SU-DHL-6 (cell line): ENCODE measurements at regions not wholly inside any gene's neighbourhood (a gene's known extent, or its start where the extent isn't known, plus 50 kb on each side); places are given as distances from the start of the nearest gene placed in this dataset.

Source experiments
- H2AFZ ChIP-seq: fragments of 200-600 bp; sonication (generic); 2 replicates; pipeline ENCODE4 v1.6.1; 2014; ENCODE audit warnings: low read depth, mild to moderate bottlenecking, moderate library complexity, mixed read lengths, antibody characterized with exemption, low read length; ENCODE audit not compliant: severe bottlenecking
- H3F3A ChIP-seq: fragments of 200-600 bp; shearing (Covaris generic); 2 replicates; pipeline ENCODE4 v1.6.0; 2016; ENCODE audit warnings: antibody characterized with exemption, mild to moderate bottlenecking; ENCODE audit not compliant: insufficient read depth
- H3K27ac ChIP-seq: fragments of 200-600 bp; sonication (generic); 2 replicates; pipeline ENCODE4 v1.5.1; 2016; ENCODE audit warnings: low read depth, mild to moderate bottlenecking, low read length, moderate library complexity, mixed read lengths
- H3K27me3 ChIP-seq: fragments of 200-600 bp; sonication (generic), shearing (Covaris generic); 2 replicates; pipeline ENCODE4 v1.6.0; 2014; ENCODE audit warnings: mild to moderate bottlenecking, low read length
- H3K36me3 ChIP-seq: fragments of 200-600 bp; sonication (generic); 2 replicates; pipeline ENCODE4 v1.6.1; 2014; ENCODE audit warnings: mild to moderate bottlenecking, low read length, mixed read lengths
- H3K4me2 ChIP-seq: fragments of 300-600, 200-600 bp; shearing (Covaris generic), sonication (generic); 2 replicates; pipeline ENCODE4 v1.6.0; 2014; ENCODE audit warnings: low read length, low read depth, mild to moderate bottlenecking; ENCODE audit not compliant: poor library complexity, severe bottlenecking
- H3K4me3 ChIP-seq: fragments of 200-600 bp; sonication (generic); 2 replicates; pipeline ENCODE4 v1.5.1; 2014; ENCODE audit warnings: antibody characterized with exemption, low read length, mild to moderate bottlenecking, mixed read lengths; ENCODE audit not compliant: insufficient read depth, poor library complexity, severe bottlenecking
- H3K79me2 ChIP-seq: fragments of 200-600 bp; sonication (generic); 2 replicates; pipeline ENCODE4 v1.6.1; 2014; ENCODE audit warnings: mild to moderate bottlenecking, low read length, moderate library complexity; ENCODE audit not compliant: insufficient read depth
- H3K9ac ChIP-seq: fragments of 200-600 bp; sonication (generic); 2 replicates; pipeline ENCODE4 v1.7.0; 2014; ENCODE audit warnings: mild to moderate bottlenecking, low read length
- H3K9me2 ChIP-seq: fragments of 200-600 bp; sonication (generic); replicated peaks from 2 replicates; pipeline ENCODE4 v1.6.1; 2014; ENCODE audit warnings: low read length; ENCODE audit not compliant: insufficient read depth
- H3K9me3 ChIP-seq: fragments of 200-600 bp; sonication (generic); 2 replicates; pipeline ENCODE4 v1.6.1; 2014; ENCODE audit warnings: low read length, mixed read lengths; ENCODE audit not compliant: insufficient read depth
- H4K20me1 ChIP-seq: fragments of 200-600 bp; sonication (generic); 2 replicates; pipeline ENCODE4 v1.6.1; 2014; ENCODE audit warnings: low read depth, mild to moderate bottlenecking, antibody characterized with exemption, low read length, moderate library complexity, mixed read lengths
- EZH2phosphoT487 ChIP-seq: fragments of 200-600 bp; sonication (generic), shearing (Covaris generic); conservative IDR thresholded peaks from 2 replicates; pipeline ENCODE4 v1.6.1; 2018; ENCODE audit warnings: mild to moderate bottlenecking, antibody characterized with exemption, low read length, moderate library complexity, mixed read lengths
- TF ChIP-seq, protein P1 (sequence below): fragments of 200-600 bp; sonication (generic); IDR thresholded peaks from one replicate; pipeline ENCODE4 v1.5.1; 2017; ENCODE audit warnings: antibody characterized with exemption, mild to moderate bottlenecking, low read length, moderate library complexity; ENCODE audit not compliant: insufficient read depth, poor library complexity, severe bottlenecking

DNA sequence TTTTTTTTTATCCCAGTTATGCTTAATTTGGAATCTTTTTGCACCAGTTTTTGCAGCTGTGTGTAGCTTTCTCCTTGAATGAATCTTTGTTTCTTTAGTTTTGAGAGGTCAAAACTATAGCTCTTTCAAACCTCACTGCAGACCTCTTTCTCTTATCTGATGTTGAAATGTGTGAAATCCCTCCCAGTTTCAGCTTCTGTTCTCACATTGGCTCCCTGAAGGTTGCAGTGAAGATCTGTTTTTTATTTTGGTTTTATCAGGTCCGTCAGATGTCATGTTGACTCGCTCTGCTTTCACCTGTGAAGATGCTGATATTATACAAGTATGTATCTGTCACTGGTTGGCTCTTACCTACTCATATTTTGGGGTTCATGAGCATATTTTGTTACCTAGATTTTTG, 372.0 kb downstream of the RFC3 start:
- no peak overlapping the region for H3K4me3 ChIP-seq
- H4K20me1 ChIP-seq, result no peaks in the 10 kb centered on the region
- H3K9me3 ChIP-seq, result no peaks in the 10 kb centered on the region
- no peaks in the 10 kb centered on the region for H3K9me2 ChIP-seq
- H3K79me2 ChIP-seq, result no peaks in the 10 kb centered on the region
- no peak overlapping the region for H3K9ac ChIP-seq
- no peak overlapping the region for H2AFZ ChIP-seq
- H3K27me3 ChIP-seq, result no peaks in the 10 kb centered on the region
- TF ChIP-seq EZH2phosphoT487, result no peak
- TF ChIP-seq, protein P1, sequence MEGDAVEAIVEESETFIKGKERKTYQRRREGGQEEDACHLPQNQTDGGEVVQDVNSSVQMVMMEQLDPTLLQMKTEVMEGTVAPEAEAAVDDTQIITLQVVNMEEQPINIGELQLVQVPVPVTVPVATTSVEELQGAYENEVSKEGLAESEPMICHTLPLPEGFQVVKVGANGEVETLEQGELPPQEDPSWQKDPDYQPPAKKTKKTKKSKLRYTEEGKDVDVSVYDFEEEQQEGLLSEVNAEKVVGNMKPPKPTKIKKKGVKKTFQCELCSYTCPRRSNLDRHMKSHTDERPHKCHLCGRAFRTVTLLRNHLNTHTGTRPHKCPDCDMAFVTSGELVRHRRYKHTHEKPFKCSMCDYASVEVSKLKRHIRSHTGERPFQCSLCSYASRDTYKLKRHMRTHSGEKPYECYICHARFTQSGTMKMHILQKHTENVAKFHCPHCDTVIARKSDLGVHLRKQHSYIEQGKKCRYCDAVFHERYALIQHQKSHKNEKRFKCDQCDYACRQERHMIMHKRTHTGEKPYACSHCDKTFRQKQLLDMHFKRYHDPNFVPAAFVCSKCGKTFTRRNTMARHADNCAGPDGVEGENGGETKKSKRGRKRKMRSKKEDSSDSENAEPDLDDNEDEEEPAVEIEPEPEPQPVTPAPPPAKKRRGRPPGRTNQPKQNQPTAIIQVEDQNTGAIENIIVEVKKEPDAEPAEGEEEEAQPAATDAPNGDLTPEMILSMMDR, result no peak
- no peak overlapping the region for H3K27ac ChIP-seq
- no peaks in the 10 kb centered on the region for H3F3A ChIP-seq
- no peaks in the 10 kb centered on the region for H3K36me3 ChIP-seq
- no peak overlapping the region for H3K4me2 ChIP-seq

DNA sequence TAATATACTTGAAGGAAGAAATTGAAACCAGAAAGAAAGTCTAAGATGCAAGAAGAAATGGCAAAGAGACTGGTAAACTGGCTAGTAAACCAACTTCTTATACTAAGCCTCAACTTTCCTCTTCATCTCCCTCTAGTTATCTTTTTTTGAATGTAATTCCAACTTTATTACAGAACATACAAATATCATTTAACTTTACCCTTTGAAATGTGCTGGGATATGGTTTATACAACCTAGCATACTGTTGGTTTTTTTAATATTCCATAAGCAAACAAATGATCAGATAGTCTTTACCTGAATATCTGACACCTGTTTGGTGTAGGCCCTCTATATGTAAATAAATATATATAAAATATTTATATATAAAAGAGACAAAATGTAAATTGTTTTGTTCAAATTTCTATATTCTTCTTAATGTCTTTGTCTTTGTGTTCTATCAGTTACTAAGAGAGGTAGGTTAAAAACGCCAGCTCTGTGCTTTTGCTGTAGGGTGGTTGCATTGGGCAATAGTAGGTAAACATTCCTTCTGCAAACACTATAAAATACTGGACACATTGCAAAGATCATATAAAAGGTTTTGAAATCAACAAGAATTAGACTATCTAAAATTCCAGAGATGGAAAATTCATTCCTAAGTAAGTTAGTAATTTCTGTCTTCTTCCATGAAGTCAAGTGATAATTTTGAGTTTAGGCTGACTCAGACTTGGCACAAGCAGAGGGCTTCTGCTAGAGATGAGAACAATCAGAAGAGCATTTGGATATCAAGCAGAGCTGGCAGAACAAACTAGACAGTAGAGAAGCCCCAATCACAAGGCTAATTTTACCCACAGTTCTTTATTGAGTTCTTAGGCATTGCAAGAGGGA, 383.3 kb downstream of the RFC3 start:
- Histone ChIP-seq H3K36me3 (no peaks in the 10 kb centered on the region), H3F3A (no peaks in the 10 kb centered on the region)
- TF ChIP-seq EZH2phosphoT487, result no peak
- TF ChIP-seq, protein P1, result no peak

DNA sequence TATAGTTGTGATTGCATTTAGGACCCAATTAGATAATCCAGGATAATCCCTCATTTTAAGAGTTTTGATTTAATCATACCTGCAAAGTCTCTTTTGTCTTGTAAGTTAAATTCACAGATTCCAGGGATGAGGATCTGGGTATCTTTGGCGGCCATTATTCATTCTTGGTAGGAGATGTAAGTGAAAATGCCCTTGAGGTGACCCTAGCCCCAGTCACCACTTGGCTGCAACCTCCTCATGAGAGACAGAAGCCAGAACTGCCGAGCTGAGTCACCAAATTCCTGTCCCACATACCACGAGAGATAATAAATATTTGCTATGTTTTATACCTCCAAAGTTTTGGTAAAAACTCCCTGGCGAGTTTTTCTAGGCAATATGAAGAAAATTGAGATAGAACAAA, 389.4 kb downstream of the RFC3 start:
- Histone ChIP-seq H3K9me2 (no peaks in the 10 kb centered on the region), H3K79me2 (no peaks in the 10 kb centered on the region), H3K27me3 (no peaks in the 10 kb centered on the region), H3K36me3 (no peaks in the 10 kb centered on the region), H3K4me3 (no peak overlapping the region), H2AFZ (no peak overlapping the region), H3K27ac (no peak overlapping the region), H3F3A (no peaks in the 10 kb centered on the region), H3K9ac (no peak overlapping the region), H3K4me2 (no peak overlapping the region), H4K20me1 (no peaks in the 10 kb centered on the region), H3K9me3 (no peaks in the 10 kb centered on the region)
- TF ChIP-seq, protein P1, result no peak
- TF ChIP-seq EZH2phosphoT487, result no peak

More for the DNA sequence above, 383.3 kb downstream of the RFC3 start:
- H3K9ac ChIP-seq, result no peak overlapping the region
- no peak overlapping the region for H3K4me2 ChIP-seq
- no peaks in the 10 kb centered on the region for H3K9me2 ChIP-seq
- no peaks in the 10 kb centered on the region for H3K79me2 ChIP-seq
- H2AFZ ChIP-seq, result no peak overlapping the region
- H3K9me3 ChIP-seq, result no peaks in the 10 kb centered on the region
- no peaks in the 10 kb centered on the region for H3K27me3 ChIP-seq
- no peak overlapping the region for H3K4me3 ChIP-seq
- no peak overlapping the region for H3K27ac ChIP-seq
- H4K20me1 ChIP-seq, result no peaks in the 10 kb centered on the region
